ENCODE measurements at regions not wholly inside any gene's neighbourhood (a gene's known extent, or its start where the extent isn't known, plus 50 kb on each side); places are given as distances from the start of the nearest gene placed in this dataset.
A peak's percentile ranks its signal among the peaks of the same experiment; 100 is the strongest.

DNA sequence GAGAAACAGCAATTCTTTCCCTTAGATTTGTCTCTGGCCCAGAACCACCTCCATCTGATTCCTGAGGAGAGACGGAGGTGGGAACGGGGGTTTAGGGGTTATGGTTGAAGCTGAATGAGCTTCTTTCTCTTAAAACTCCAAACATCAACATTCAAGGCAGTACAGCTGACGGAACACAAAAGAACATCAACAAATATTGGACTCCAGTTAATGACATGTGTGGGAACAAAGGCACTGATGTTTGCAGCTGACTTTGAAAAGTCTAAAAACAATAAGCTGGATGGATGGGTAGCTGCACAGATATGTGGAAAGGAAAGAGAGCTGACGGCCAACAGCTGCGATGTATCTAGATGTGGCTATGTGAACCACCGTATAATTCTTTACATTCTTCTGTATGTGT, 256.5 kb downstream of the SOD2 start:
- Mint-ChIP-seq H3K27ac (no peak overlapping the region), H3K27me3 (peaks cover 10 to 28% (median 11%) of the 10 kb centered on the region in 3 donors), H3K4me3 (peak overlapping the region in 1 of 8 donors; percentile 56), H3K4me1 (no peaks in the 10 kb centered on the region), H3K36me3 (peaks cover 0 to 15% of the 10 kb centered on the region in 2 donors), H3K9me3 (peaks cover 3 to 26% (median 19%) of the 10 kb centered on the region in 7 donors)
- ATAC-seq (ENCODE audit: low read depth in 2 of 2), result no peak
- DNase-seq, result no peak

DNA sequence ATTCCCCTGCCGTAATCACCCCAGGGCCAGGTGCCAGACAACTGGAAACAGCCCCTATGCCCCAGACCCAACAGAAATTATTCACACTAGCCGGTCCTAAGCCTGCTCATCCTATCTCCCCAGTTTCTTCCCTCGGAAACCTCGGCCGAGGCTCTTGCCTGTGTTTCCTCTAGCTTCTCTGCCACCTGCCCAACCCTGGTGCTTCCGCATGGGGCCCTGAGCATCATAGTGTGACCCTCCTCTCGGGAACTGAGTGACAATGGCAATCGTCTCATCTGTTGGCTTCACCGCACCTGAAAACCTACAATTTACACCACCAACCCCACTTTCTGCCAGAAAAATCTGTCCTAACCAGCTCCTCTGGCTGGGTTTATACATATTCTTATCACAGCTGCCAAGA, 257.3 kb downstream of the SOD2 start:
- Mint-ChIP-seq H3K36me3 (peaks cover 0 to 15% of the 10 kb centered on the region in 2 donors), H3K27ac (no peak overlapping the region), H3K4me3 (no peak overlapping the region), H3K27me3 (peaks cover 10 to 35% (median 16%) of the 10 kb centered on the region in 3 donors), H3K4me1 (no peaks in the 10 kb centered on the region), H3K9me3 (peaks cover 3 to 30% (median 20%) of the 10 kb centered on the region in 7 donors)
- DNase-seq, result no peak
- ATAC-seq (ENCODE audit: low read depth in 2 of 2), result no peak

DNA sequence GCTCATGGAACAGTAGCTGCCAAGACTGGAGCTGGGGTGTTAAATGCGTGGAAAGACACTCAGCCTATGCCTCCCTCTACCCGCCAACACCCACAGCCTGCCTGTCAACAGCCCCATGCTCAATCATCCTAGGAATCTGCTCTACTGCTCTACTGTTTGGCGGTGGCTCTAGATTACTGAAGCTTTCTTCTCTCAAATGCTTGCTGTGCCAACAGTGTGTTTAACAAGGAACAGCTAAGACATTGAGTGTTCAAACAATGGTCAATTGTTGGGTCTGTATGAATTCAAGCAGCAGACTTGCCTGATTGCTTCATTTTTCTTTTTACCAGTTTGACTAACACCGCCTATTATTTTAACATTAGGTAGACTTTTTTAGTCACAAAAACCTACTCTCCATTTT, 258.6 kb downstream of the SOD2 start:
- Mint-ChIP-seq H3K27me3 (peaks cover 11 to 35% (median 13%) of the 10 kb centered on the region in 3 donors), H3K9me3 (peaks cover 3 to 30% (median 20%) of the 10 kb centered on the region in 7 donors), H3K4me1 (no peaks in the 10 kb centered on the region), H3K27ac (no peak overlapping the region), H3K4me3 (no peak overlapping the region), H3K36me3 (peaks cover 0 to 15% of the 10 kb centered on the region in 2 donors)
- no peak for DNase-seq
- ATAC-seq (ENCODE audit: low read depth in 2 of 2), result no peak

- Mint-ChIP-seq H3K9me3 (peaks cover 3 to 30% (median 20%) of the 10 kb centered on the region in 7 donors), H3K27me3 (peaks cover 11 to 35% (median 13%) of the 10 kb centered on the region in 3 donors), H3K4me3 (no peak overlapping the region), H3K4me1 (no peaks in the 10 kb centered on the region), H3K27ac (no peak overlapping the region), H3K36me3 (peaks cover 0 to 15% of the 10 kb centered on the region in 2 donors)
- no peak for DNase-seq
- no peak for ATAC-seq (ENCODE audit: low read depth in 2 of 2)
These were observed 259.5 kb downstream of the SOD2 start for GRCh38 chr6:159433550-159433949.

DNA sequence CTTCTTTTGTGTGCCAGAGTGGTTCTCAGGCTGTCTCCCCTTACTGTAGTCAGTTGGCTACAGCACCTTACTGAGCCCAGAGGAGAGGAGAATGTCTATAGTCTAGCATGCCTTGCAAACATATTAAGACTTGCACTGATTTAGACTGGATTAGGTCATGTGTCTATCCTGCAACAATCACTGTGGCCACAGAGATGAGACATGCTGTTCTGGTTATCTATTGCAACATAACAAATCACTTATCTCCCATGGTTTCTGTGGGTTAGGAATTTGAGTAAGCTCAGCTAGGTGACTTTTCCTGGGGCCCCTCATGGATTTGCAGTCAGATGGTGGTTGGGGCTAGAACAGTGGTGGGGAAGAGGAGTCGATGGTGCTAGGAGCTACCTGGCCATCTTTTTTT, 261.3 kb downstream of the SOD2 start:
- H3K4me1 Mint-ChIP-seq, result no peaks in the 10 kb centered on the region
- peaks cover 6 to 42% (median 9%) of the 10 kb centered on the region in 3 donors for H3K27me3 Mint-ChIP-seq
- no peak for ATAC-seq (ENCODE audit: low read depth in 2 of 2)
- DNase-seq, result no peak
- H3K9me3 Mint-ChIP-seq, result peaks cover 3 to 37% (median 22%) of the 10 kb centered on the region in 7 donors
- H3K4me3 Mint-ChIP-seq, result no peak overlapping the region
- H3K27ac Mint-ChIP-seq, result no peak overlapping the region
- H3K36me3 Mint-ChIP-seq, result peaks cover 0 to 22% of the 10 kb centered on the region in 2 donors

DNA sequence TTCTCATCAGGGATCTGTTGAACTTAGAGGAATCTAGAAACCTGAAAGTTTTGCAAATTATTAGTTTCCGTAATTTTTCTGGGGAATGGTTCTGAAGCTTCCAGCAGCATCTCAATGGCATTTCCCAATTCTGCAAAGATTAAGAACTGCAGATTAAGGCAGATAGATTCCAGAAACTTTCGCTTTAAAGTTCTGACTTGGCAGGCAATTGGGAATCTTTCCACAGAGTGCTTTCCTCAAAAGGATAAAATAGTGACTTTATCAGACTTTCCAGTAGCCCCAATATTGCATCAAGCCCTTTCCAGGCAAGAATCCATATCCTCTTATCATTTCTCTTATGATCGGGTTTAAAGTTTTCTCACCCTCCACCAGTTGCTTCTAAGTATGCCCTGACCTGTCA, 261.1 kb downstream of the FNDC1 start:
- Mint-ChIP-seq H3K36me3 (peaks cover 0 to 19% of the 10 kb centered on the region in 2 donors), H3K27ac (no peak overlapping the region), H3K4me1 (no peaks in the 10 kb centered on the region), H3K27me3 (peaks cover 5 to 32% (median 6%) of the 10 kb centered on the region in 3 donors), H3K4me3 (no peak overlapping the region), H3K9me3 (peaks cover 3 to 38% (median 22%) of the 10 kb centered on the region in 7 donors)
- ATAC-seq (ENCODE audit: low read depth in 2 of 2) (no peak), DNase-seq (no peak)

DNA sequence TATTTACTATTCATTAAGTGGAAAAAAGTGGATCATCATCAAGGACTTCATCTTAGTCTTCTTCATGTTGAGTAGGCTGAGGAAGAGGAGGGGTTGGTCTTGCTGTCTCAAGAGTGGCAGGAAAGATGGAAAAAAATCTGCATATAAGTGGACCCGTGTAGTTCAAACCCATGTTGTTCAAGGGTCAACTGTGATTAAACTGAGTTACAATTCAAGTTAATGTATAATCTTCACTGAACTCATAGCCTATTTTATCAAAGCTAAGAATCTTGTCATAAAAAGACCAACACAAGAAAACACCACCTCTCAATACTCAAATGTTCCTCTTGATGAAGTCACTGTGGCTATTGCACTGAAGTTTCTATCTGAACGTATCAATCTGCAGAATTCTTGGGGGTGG, 260.2 kb downstream of the FNDC1 start:
- Mint-ChIP-seq H3K27ac (no peak overlapping the region), H3K9me3 (peaks cover 5 to 38% (median 19%) of the 10 kb centered on the region in 7 donors), H3K36me3 (peaks cover 0 to 15% of the 10 kb centered on the region in 2 donors), H3K4me3 (no peak overlapping the region), H3K27me3 (peaks cover 9 to 33% (median 11%) of the 10 kb centered on the region in 3 donors), H3K4me1 (no peaks in the 10 kb centered on the region)
- DNase-seq, result no peak
- ATAC-seq (ENCODE audit: low read depth in 2 of 2), result no peak

DNA sequence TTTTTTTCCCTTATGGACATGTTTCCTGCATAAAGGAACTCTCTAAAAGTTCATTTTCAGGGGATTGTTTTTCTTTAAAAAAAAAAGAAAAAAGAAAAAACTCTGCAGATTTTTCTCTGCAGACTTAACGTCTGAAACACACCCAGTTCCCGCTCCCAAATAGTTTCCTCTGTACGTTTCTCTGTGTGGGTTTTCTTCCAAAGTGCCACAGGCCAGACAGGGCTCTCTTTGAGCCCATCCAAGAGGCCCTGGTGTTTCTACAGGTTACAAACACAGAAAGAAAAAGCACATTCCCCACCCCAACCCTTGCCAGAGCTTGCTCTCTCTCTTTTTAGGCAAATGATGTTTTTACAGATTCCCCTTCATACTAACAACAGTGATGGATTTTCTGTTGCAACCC, 258.6 kb downstream of the FNDC1 start:
- H3K4me3 Mint-ChIP-seq, result no peak overlapping the region
- peaks cover 0 to 15% of the 10 kb centered on the region in 2 donors for H3K36me3 Mint-ChIP-seq
- ATAC-seq (ENCODE audit: low read depth in 2 of 2) (no peak), DNase-seq (no peak)
- H3K27ac Mint-ChIP-seq, result no peak overlapping the region
- peaks cover 11 to 37% (median 15%) of the 10 kb centered on the region in 3 donors for H3K27me3 Mint-ChIP-seq
- H3K9me3 Mint-ChIP-seq, result peaks cover 2 to 23% (median 10%) of the 10 kb centered on the region in 7 donors
- H3K4me1 Mint-ChIP-seq, result no peaks in the 10 kb centered on the region

DNA sequence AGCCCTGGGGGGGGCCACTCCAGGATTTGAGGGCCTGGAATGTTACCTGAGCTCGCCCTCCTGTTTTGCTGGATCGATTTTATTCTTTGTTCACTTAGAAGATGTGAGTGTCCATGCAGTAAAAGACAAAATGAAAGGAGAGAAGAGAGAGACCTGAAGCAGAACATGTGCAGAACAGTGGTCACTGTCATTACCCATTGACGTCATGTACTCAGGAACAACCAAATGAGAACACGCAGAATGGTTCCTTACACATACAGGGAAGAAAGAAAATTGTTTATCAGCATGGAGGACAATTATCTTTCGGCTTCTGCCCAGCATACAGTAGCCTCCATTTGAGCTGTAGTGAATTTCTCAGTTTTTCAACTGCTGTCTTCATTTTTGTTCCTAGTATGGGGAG, 258.1 kb downstream of the FNDC1 start:
- no peaks in the 10 kb centered on the region for H3K4me1 Mint-ChIP-seq
- no peak overlapping the region for H3K4me3 Mint-ChIP-seq
- no peak overlapping the region for H3K27ac Mint-ChIP-seq

GRCh38 chr6:159425421-159425820, 256.2 kb downstream of the FNDC1 start:
- peaks cover 0 to 8% (median 2%) of the 10 kb centered on the region in 7 donors for H3K9me3 Mint-ChIP-seq
- no peak overlapping the region for H3K4me3 Mint-ChIP-seq
- no peaks in the 10 kb centered on the region for H3K4me1 Mint-ChIP-seq
- peaks cover 9 to 40% (median 20%) of the 10 kb centered on the region in 3 donors for H3K27me3 Mint-ChIP-seq
- no peak for DNase-seq
- H3K36me3 Mint-ChIP-seq, result peaks cover 0 to 15% of the 10 kb centered on the region in 2 donors
- no peak overlapping the region for H3K27ac Mint-ChIP-seq
- ATAC-seq (ENCODE audit: low read depth in 2 of 2), result no peak

More for the DNA sequence above, 258.1 kb downstream of the FNDC1 start:
- Mint-ChIP-seq H3K9me3 (peaks cover 2 to 20% (median 8%) of the 10 kb centered on the region in 7 donors), H3K36me3 (peaks cover 0 to 15% of the 10 kb centered on the region in 2 donors), H3K27me3 (peaks cover 16 to 37% (median 20%) of the 10 kb centered on the region in 3 donors)
- no peak for DNase-seq
- ATAC-seq (ENCODE audit: low read depth in 2 of 2), result no peak

GRCh38 chr6:159422041-159422984, 253.1 kb downstream of the FNDC1 start:
- ATAC-seq (ENCODE audit: low read depth in 2 of 2) (no peak), DNase-seq (no peak)
- Mint-ChIP-seq H3K36me3 (peaks cover 0 to 12% of the 10 kb centered on the region in 2 donors), H3K4me3 (peak overlapping the region in 1 of 8 donors; percentile 29), H3K27ac (no peak overlapping the region), H3K9me3 (peaks cover 4 to 24% (median 6%) of the 10 kb centered on the region in 7 donors), H3K27me3 (peaks cover 9 to 43% (median 20%) of the 10 kb centered on the region in 3 donors), H3K4me1 (no peaks in the 10 kb centered on the region)

DNA sequence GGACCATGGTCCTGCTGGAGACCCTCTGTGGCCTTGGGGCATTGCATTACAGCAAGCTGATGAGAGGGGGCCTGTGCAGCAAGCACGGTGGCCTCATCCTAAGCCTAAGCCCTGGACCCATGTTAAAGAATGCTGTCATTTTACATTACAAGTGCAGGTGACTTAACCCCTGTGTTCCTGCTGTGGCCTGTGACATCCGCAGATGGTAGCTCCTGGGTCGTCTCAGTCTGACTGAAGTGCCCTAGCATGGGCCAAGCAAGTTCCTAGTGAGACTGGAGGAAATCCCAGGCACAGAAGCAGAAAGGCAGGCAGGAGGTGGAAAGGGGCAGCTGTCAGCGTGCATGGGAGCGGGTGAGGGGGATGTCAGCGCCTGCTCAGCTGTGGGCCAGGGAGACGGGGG, 252.4 kb downstream of the FNDC1 start:
- Mint-ChIP-seq H3K4me1 (no peaks in the 10 kb centered on the region), H3K27ac (no peak overlapping the region), H3K9me3 (peaks cover 6 to 25% (median 10%) of the 10 kb centered on the region in 7 donors), H3K27me3 (peaks cover 9 to 48% (median 20%) of the 10 kb centered on the region in 3 donors), H3K4me3 (no peak overlapping the region), H3K36me3 (peaks cover 0 to 16% of the 10 kb centered on the region in 2 donors)
- ATAC-seq (ENCODE audit: low read depth in 2 of 2) (no peak), DNase-seq (no peak)

DNA sequence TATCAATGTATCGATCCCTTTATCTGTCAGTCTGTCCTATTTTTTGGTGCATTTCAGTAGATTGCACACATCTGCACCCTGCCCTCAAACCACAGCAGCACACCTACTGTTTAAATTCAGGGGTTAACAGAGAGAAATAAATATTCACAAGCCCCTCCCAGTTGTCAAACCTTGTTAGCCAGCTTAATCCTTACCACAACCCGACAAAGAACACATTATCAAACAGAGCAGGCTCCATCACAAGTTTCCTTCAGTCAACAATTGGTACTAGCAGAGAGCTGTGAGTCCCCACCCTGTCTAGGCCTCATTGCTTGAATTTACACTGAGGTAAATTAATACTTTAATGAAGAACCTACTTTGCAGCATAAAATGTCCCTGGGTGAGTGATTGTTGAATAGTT, 249.8 kb downstream of the FNDC1 start:
- H3K4me1 Mint-ChIP-seq, result no peaks in the 10 kb centered on the region
- H3K9me3 Mint-ChIP-seq, result peaks cover 16 to 51% (median 25%) of the 10 kb centered on the region in 7 donors
- no peak overlapping the region for H3K27ac Mint-ChIP-seq
- peaks cover 5 to 31% (median 14%) of the 10 kb centered on the region in 3 donors for H3K27me3 Mint-ChIP-seq
- no peak for DNase-seq
- peaks cover 0 to 28% of the 10 kb centered on the region in 2 donors for H3K36me3 Mint-ChIP-seq
- ATAC-seq (ENCODE audit: low read depth in 2 of 2), result no peak
- no peak overlapping the region for H3K4me3 Mint-ChIP-seq

Measured in naive B cell (primary cell).